ENCODE measurements at regions not wholly inside any gene's neighbourhood (a gene's known extent, or its start where the extent isn't known, plus 50 kb on each side); places are given as distances from the start of the nearest gene placed in this dataset.

DNA sequence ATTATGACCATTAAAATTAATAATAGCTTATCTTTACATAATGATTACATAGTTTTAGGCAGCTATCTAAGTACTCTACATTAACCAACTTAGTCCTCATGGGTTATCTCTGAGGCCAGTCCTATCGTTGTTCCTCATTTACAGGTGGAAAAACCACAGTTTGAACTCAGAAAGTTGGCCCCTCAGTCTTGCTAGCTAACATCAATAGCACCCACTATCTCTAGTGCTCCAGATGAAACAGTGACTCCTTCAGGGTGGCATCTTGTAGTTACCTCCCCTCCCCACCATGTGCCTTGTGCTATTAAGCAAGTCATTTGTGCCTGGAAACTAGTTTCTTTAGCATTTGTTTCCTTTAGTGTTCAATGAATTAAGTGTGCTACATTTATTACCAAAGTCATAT is 1086.7 kb downstream of the EFNB2 start:
- TF ChIP-seq, protein P1, sequence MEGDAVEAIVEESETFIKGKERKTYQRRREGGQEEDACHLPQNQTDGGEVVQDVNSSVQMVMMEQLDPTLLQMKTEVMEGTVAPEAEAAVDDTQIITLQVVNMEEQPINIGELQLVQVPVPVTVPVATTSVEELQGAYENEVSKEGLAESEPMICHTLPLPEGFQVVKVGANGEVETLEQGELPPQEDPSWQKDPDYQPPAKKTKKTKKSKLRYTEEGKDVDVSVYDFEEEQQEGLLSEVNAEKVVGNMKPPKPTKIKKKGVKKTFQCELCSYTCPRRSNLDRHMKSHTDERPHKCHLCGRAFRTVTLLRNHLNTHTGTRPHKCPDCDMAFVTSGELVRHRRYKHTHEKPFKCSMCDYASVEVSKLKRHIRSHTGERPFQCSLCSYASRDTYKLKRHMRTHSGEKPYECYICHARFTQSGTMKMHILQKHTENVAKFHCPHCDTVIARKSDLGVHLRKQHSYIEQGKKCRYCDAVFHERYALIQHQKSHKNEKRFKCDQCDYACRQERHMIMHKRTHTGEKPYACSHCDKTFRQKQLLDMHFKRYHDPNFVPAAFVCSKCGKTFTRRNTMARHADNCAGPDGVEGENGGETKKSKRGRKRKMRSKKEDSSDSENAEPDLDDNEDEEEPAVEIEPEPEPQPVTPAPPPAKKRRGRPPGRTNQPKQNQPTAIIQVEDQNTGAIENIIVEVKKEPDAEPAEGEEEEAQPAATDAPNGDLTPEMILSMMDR (IDR thresholded peaks at IDR 0.05) = no peak
- no peak for TF ChIP-seq POLR2A (IDR thresholded peaks at IDR 0.05)
